ENCODE measurements at regions not wholly inside any gene's neighbourhood (a gene's known extent, or its start where the extent isn't known, plus 50 kb on each side); places are given as distances from the start of the nearest gene placed in this dataset.
"Not testable (repeated sequence)": the region's sequence is repeated elsewhere in the genome, so short reads cannot be mapped to it uniquely, and the experiment has no call there.

GRCh38 chrX:122196343-122196742, 987.7 kb upstream of the GRIA3 start:
- no peak for DNase-seq (ENCODE audit: low read depth in 2 of 2)

- no peak for DNase-seq (ENCODE audit: low read depth in 2 of 2)
Measured at GRCh38 chrX:122203399-122203798, 980.7 kb upstream of the GRIA3 start.

GRCh38 chrX:122218666-122219065, 965.4 kb upstream of the GRIA3 start:
- no peak for DNase-seq (ENCODE audit: low read depth in 2 of 2)

GRCh38 chrX:122219226-122219625, 964.9 kb upstream of the GRIA3 start:
- DNase-seq (ENCODE audit: low read depth in 2 of 2) = no peak

- no peak for DNase-seq (ENCODE audit: low read depth in 2 of 2)
Measured at GRCh38 chrX:122219735-122220134, 964.3 kb upstream of the GRIA3 start.

- no peak for DNase-seq (ENCODE audit: low read depth in 2 of 2)
Measured at GRCh38 chrX:122220644-122221373, 963.3 kb upstream of the GRIA3 start.

GRCh38 chrX:122221810-122222209, 962.3 kb upstream of the GRIA3 start:
- DNase-seq (ENCODE audit: low read depth in 2 of 2) = not testable (repeated sequence)

GRCh38 chrX:122224137-122224536, 959.9 kb upstream of the GRIA3 start:
- not testable (repeated sequence) for DNase-seq (ENCODE audit: low read depth in 2 of 2)

GRCh38 chrX:122238801-122239200, 945.3 kb upstream of the GRIA3 start:
- DNase-seq (ENCODE audit: low read depth in 2 of 2) = no peak

- no peak for DNase-seq (ENCODE audit: low read depth in 2 of 2)
Measured at GRCh38 chrX:122241959-122242358, 942.1 kb upstream of the GRIA3 start.

GRCh38 chrX:122244080-122244479, 940.0 kb upstream of the GRIA3 start:
- DNase-seq (ENCODE audit: low read depth in 2 of 2) = no peak

GRCh38 chrX:122245175-122245574, 938.9 kb upstream of the GRIA3 start:
- DNase-seq (ENCODE audit: low read depth in 2 of 2) = no peak

GRCh38 chrX:122245943-122246342, 938.1 kb upstream of the GRIA3 start:
- no peak for DNase-seq (ENCODE audit: low read depth in 2 of 2)

- DNase-seq (ENCODE audit: low read depth in 2 of 2) = no peak
Measured at GRCh38 chrX:122246937-122247336, 937.1 kb upstream of the GRIA3 start.

- DNase-seq (ENCODE audit: low read depth in 2 of 2) = no peak
Measured at GRCh38 chrX:122248681-122249080, 935.4 kb upstream of the GRIA3 start.

- no peak for DNase-seq (ENCODE audit: low read depth in 2 of 2)
Measured at GRCh38 chrX:122252454-122252853, 931.6 kb upstream of the GRIA3 start.

GRCh38 chrX:122268353-122268752, 915.7 kb upstream of the GRIA3 start:
- DNase-seq (ENCODE audit: low read depth in 2 of 2) = no peak

GRCh38 chrX:122269243-122269781, 914.8 kb upstream of the GRIA3 start:
- no peak for DNase-seq (ENCODE audit: low read depth in 2 of 2)

GRCh38 chrX:122270809-122271494, 913.1 kb upstream of the GRIA3 start:
- no peak for DNase-seq (ENCODE audit: low read depth in 2 of 2)

- no peak for DNase-seq (ENCODE audit: low read depth in 2 of 2)
Measured at GRCh38 chrX:122272011-122272410, 912.1 kb upstream of the GRIA3 start.

- no peak for DNase-seq (ENCODE audit: low read depth in 2 of 2)
Measured at GRCh38 chrX:122279746-122280145, 904.3 kb upstream of the GRIA3 start.

GRCh38 chrX:122299822-122300221, 884.3 kb upstream of the GRIA3 start:
- DNase-seq (ENCODE audit: low read depth in 2 of 2) = not testable (repeated sequence)

GRCh38 chrX:122301491-122301890, 882.6 kb upstream of the GRIA3 start:
- DNase-seq (ENCODE audit: low read depth in 2 of 2) = no peak
